Lower leg skin (tissue), 3 donors: ENCODE measurements at regions not wholly inside any gene's neighbourhood (a gene's known extent, or its start where the extent isn't known, plus 50 kb on each side); places are given as distances from the start of the nearest gene placed in this dataset.

ENCODE experiments used
- CTCF ChIP-seq, 3 donors: fragments of 450-650 bp; IDR thresholded peaks; one replicate each; pipeline ENCODE4 v1.5.1; 2016; ENCODE audit warnings: antibody characterized with exemption in 3 of 3, mild to moderate bottlenecking in 3 of 3, moderate library complexity in 2 of 3
- POLR2A ChIP-seq, 2 donors: fragments of 450-650 bp; IDR thresholded peaks; one replicate each; pipeline ENCODE4 v1.6.1; 2016 to 2017; ENCODE audit warnings: antibody characterized with exemption in 2 of 2, mild to moderate bottlenecking in 1 of 2, moderate library complexity in 1 of 2

DNA sequence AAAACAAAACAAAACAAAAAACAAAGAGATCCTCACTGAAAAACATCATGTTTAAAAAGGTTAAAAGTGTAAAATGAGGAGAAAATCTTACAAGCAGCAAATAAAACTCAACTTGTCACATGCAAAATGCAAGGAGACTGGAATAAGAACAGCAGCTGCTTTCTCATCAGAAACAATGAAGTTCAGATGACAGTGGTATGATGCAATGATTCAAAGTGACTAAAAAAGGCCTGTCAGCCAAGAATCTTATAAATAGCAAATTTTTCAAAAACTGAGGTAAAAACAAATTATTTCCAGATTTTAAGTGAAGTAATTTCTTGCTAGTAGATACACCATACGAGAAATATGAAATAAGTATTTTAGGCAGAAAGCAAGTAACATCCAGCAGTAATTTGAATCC is 68.6 kb upstream of the EPHA3 start:
- TF ChIP-seq CTCF (IDR thresholded peaks at IDR 0.05) (no peak), POLR2A (IDR thresholded peaks at IDR 0.05) (no peak)
